H1 (cell line): ENCODE measurements at regions not wholly inside any gene's neighbourhood (a gene's known extent, or its start where the extent isn't known, plus 50 kb on each side); places are given as distances from the start of the nearest gene placed in this dataset.

ENCODE experiments used
- NANOG ChIP-seq: IDR thresholded peaks from 2 replicates; pipeline ENCODE4 v1.6.1; 2011; ENCODE audit warnings: low read length, low read depth, mild to moderate bottlenecking, inconsistent platforms; ENCODE audit not compliant: insufficient read depth, poor library complexity, severe bottlenecking
- SP2 ChIP-seq: IDR thresholded peaks from 2 replicates; pipeline ENCODE4 v1.6.1; 2012; ENCODE audit warnings: mild to moderate bottlenecking, low read length, inconsistent platforms
- SP4 ChIP-seq: IDR thresholded peaks from 2 replicates; pipeline ENCODE4 v1.6.1; 2012; ENCODE audit warnings: low read length, inconsistent platforms

DNA sequence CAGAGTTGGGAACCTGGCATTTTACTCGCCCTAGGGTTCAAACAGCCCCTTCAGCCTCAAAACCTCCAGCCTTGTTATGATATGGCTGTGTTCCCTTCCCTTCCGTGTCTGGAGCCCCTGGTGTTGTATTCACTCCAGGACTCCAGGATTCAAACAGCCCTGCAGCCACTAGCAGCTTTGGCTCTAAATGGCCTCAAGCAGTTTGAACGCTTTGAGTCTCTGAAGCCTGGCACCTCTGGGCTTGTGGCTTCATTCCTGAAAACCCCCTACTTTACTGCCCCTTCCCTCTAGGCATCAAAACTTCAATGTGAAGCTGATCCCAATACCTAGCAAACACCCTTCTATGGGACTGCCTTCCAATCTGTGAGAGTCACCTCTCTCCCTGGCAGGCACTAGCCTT lies 67.9 kb upstream of the RMST start (continued):
- TF ChIP-seq SP2 = no peak
- no peak for TF ChIP-seq SP4
- no peak for TF ChIP-seq NANOG
